Gastrocnemius medialis (tissue), 4 donors: ENCODE measurements at regions not wholly inside any gene's neighbourhood (a gene's known extent, or its start where the extent isn't known, plus 50 kb on each side); places are given as distances from the start of the nearest gene placed in this dataset.

Experiments used
- POLR2A ChIP-seq, 2 donors: fragments of 450-650 bp; IDR thresholded peaks; one replicate each; pipeline ENCODE4 v1.6.1; 2017; ENCODE audit warnings: antibody characterized with exemption in 2 of 2, mild to moderate bottlenecking in 2 of 2, moderate library complexity in 2 of 2
- TF ChIP-seq, protein P1 (sequence below), 5 experiments: fragments of 450-650 bp in 3 of 5; fragments of 200-600 bp in 2 of 5; sonication (generic) in 2 of 5; IDR thresholded peaks in 4 of 5; conservative IDR thresholded peaks in 1 of 5; 1 replicate in 4 of 5; 2 replicates in 1 of 5; pipeline ENCODE4 v1.5.1; 2016 to 2019; ENCODE audit warnings: antibody characterized with exemption in 5 of 5, mild to moderate bottlenecking in 3 of 5, moderate library complexity in 3 of 5

DNA sequence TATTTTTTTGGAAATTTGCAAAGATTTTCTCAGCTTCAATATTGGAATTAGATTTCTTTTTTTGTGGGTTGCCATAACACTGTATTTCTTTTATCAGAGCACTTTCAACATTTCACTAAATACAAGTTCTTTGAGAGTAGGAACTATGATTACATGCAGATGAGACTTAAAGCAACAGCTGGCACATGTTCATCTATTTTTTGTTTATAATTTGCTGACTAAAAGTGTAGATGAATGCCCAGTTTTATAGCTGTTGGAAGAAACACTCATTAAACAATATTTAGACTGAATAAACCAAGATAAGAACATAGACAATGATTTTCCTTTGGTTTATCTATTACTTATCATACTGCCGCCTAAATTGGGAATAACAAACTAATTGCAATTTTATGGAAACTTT lies 803.0 kb upstream of the KLHL1 start:
- TF ChIP-seq, protein P1, sequence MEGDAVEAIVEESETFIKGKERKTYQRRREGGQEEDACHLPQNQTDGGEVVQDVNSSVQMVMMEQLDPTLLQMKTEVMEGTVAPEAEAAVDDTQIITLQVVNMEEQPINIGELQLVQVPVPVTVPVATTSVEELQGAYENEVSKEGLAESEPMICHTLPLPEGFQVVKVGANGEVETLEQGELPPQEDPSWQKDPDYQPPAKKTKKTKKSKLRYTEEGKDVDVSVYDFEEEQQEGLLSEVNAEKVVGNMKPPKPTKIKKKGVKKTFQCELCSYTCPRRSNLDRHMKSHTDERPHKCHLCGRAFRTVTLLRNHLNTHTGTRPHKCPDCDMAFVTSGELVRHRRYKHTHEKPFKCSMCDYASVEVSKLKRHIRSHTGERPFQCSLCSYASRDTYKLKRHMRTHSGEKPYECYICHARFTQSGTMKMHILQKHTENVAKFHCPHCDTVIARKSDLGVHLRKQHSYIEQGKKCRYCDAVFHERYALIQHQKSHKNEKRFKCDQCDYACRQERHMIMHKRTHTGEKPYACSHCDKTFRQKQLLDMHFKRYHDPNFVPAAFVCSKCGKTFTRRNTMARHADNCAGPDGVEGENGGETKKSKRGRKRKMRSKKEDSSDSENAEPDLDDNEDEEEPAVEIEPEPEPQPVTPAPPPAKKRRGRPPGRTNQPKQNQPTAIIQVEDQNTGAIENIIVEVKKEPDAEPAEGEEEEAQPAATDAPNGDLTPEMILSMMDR (IDR thresholded peaks at IDR 0.05 in 4 of 5, conservative IDR thresholded peaks at IDR 0.05 in 1 of 5): no peak
- no peak for TF ChIP-seq POLR2A (IDR thresholded peaks at IDR 0.05)
